ENCODE measurements at regions not wholly inside any gene's neighbourhood (a gene's known extent, or its start where the extent isn't known, plus 50 kb on each side); places are given as distances from the start of the nearest gene placed in this dataset.

- Histone ChIP-seq H3K4me1 (no peaks in the 10 kb centered on the region), H3K4me3 (no peak overlapping the region), H3K9me3 (no peaks in the 10 kb centered on the region), H3K27ac (no peak overlapping the region), H3K36me3 (no peaks in the 10 kb centered on the region), H3K27me3 (peaks cover under 1% of the 10 kb centered on the region)
- no peak for DNase-seq (ENCODE audit: low spot score in 2 of 2)
- 78% methylated on average over 2 of the region's 2 CpGs for WGBS
- TF ChIP-seq POLR2AphosphoS5 (IDR thresholded peaks at IDR 0.05) (no peak), CTCF (IDR thresholded peaks at IDR 0.05) (no peak), POLR2A (IDR thresholded peaks at IDR 0.05) (no peak), EP300 (IDR thresholded peaks at IDR 0.05) (no peak)
Measured at GRCh38 chr4:110920990-110921389, 298.1 kb upstream of the PITX2 start.

DNA sequence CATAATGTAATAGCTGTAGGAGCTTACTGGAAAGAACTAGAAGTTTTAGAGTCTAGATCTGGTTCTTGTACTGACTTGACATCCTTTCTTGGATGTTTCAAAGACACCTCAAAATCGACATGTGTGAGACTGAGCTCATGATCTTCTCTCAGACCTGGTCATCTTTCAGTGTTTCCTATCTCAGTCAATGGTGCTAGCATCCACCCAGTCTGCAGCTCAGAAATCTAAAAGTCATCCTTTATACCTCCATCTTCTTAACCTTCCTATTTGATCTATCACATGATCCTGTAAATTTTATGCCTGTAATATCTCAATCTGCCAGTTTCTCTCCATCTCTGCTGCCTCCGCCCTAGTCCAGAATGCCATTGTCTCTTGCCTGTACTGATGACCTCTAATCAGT, 301.9 kb upstream of the PITX2 start:
- DNase-seq (ENCODE audit: low spot score in 2 of 2), result no peak
- WGBS, result 68% methylated on average over 2 of the region's 2 CpGs
- H3K27me3 ChIP-seq, result no peaks in the 10 kb centered on the region
- no peak overlapping the region for H3K27ac ChIP-seq
- H3K4me3 ChIP-seq, result no peak overlapping the region
- H3K9me3 ChIP-seq, result no peaks in the 10 kb centered on the region
- TF ChIP-seq POLR2A (IDR thresholded peaks at IDR 0.05) (no peak), CTCF (IDR thresholded peaks at IDR 0.05) (no peak), POLR2AphosphoS5 (IDR thresholded peaks at IDR 0.05) (no peak), EP300 (IDR thresholded peaks at IDR 0.05) (no peak)
- no peaks in the 10 kb centered on the region for H3K36me3 ChIP-seq
- H3K4me1 ChIP-seq, result no peaks in the 10 kb centered on the region

- no peaks in the 10 kb centered on the region for H3K9me3 ChIP-seq
- no peaks in the 10 kb centered on the region for H3K27me3 ChIP-seq
- no peak overlapping the region for H3K27ac ChIP-seq
- WGBS, result 42% methylated on average over 3 of the region's 3 CpGs
- H3K4me3 ChIP-seq, result no peak overlapping the region
- H3K4me1 ChIP-seq, result no peaks in the 10 kb centered on the region
- DNase-seq (ENCODE audit: low spot score in 2 of 2), result no peak
- no peaks in the 10 kb centered on the region for H3K36me3 ChIP-seq
- TF ChIP-seq POLR2A (IDR thresholded peaks at IDR 0.05), result no peak
- no peak for TF ChIP-seq POLR2AphosphoS5 (IDR thresholded peaks at IDR 0.05)
- TF ChIP-seq EP300 (IDR thresholded peaks at IDR 0.05), result no peak
- no peak for TF ChIP-seq CTCF (IDR thresholded peaks at IDR 0.05)
Measured at GRCh38 chr4:110926841-110927400, 304.0 kb upstream of the PITX2 start.

GRCh38 chr4:110933341-110933740, 310.5 kb upstream of the PITX2 start:
- Histone ChIP-seq H3K36me3 (no peaks in the 10 kb centered on the region), H3K4me1 (no peaks in the 10 kb centered on the region), H3K9me3 (no peaks in the 10 kb centered on the region), H3K27ac (no peak overlapping the region), H3K27me3 (no peaks in the 10 kb centered on the region), H3K4me3 (no peak overlapping the region)
- 80% methylated on average over 3 of the region's 3 CpGs for WGBS
- no peak for TF ChIP-seq EP300 (IDR thresholded peaks at IDR 0.05)
- no peak for TF ChIP-seq POLR2A (IDR thresholded peaks at IDR 0.05)
- no peak for DNase-seq (ENCODE audit: low spot score in 2 of 2)

GRCh38 chr4:110944501-110944900, 321.6 kb upstream of the PITX2 start:
- Histone ChIP-seq H3K4me3 (no peak overlapping the region), H3K4me1 (no peaks in the 10 kb centered on the region), H3K36me3 (no peaks in the 10 kb centered on the region), H3K9me3 (no peaks in the 10 kb centered on the region), H3K27ac (no peak overlapping the region), H3K27me3 (no peaks in the 10 kb centered on the region)
- DNase-seq (ENCODE audit: low spot score in 2 of 2), result no peak
- 53% methylated on average over 3 of the region's 3 CpGs for WGBS
- no peak for TF ChIP-seq POLR2AphosphoS5 (IDR thresholded peaks at IDR 0.05)

- no peak for DNase-seq (ENCODE audit: low spot score in 2 of 2)
- no peak overlapping the region for H3K4me3 ChIP-seq
- no peaks in the 10 kb centered on the region for H3K27me3 ChIP-seq
- no peaks in the 10 kb centered on the region for H3K4me1 ChIP-seq
- TF ChIP-seq CTCF (IDR thresholded peaks at IDR 0.05), result no peak
- TF ChIP-seq POLR2A (IDR thresholded peaks at IDR 0.05), result no peak
- TF ChIP-seq POLR2AphosphoS5 (IDR thresholded peaks at IDR 0.05), result no peak
- no peak for TF ChIP-seq EP300 (IDR thresholded peaks at IDR 0.05)
- no peaks in the 10 kb centered on the region for H3K9me3 ChIP-seq
- no peaks in the 10 kb centered on the region for H3K36me3 ChIP-seq
- 98% methylated on average over 16 of the region's 16 CpGs for WGBS
- no peak overlapping the region for H3K27ac ChIP-seq
Measured at GRCh38 chr4:110945600-110945999, 322.7 kb upstream of the PITX2 start.

Measured in suprapubic skin (tissue), 4 donors.